GM21723 (cell line): ENCODE measurements at regions not wholly inside any gene's neighbourhood (a gene's known extent, or its start where the extent isn't known, plus 50 kb on each side); places are given as distances from the start of the nearest gene placed in this dataset.
"Not testable (repeated sequence)": the region's sequence is repeated elsewhere in the genome, so short reads cannot be mapped to it uniquely, and the experiment has no call there.

ENCODE experiments used
- ATAC-seq: cut with Tn5 transposase; IDR thresholded peaks from one replicate; pipeline ENCODE4 v1.9.1; 2021; ENCODE audit warnings: mild to moderate bottlenecking, moderate library complexity; ENCODE audit not compliant: unreplicated experiment

GRCh38 chr3:168977716-168978374 lies 685.7 kb downstream of the MECOM start:
- no peak for ATAC-seq

GRCh38 chr3:168976969-168977368 lies 686.5 kb downstream of the MECOM start:
- no peak for ATAC-seq

GRCh38 chr3:168975576-168975975 lies 687.9 kb downstream of the MECOM start:
- no peak for ATAC-seq

GRCh38 chr3:168974617-168975403 lies 688.7 kb downstream of the MECOM start:
- ATAC-seq = no peak

- ATAC-seq = no peak
Observed at GRCh38 chr3:168973897-168974296, 689.6 kb downstream of the MECOM start.

GRCh38 chr3:168973206-168973605 lies 690.3 kb downstream of the MECOM start:
- no peak for ATAC-seq

GRCh38 chr3:168968609-168969008 lies 694.9 kb downstream of the MECOM start:
- ATAC-seq = no peak

GRCh38 chr3:168964736-168965135 lies 698.8 kb downstream of the MECOM start:
- ATAC-seq = no peak

GRCh38 chr3:168961271-168961670 lies 702.2 kb downstream of the MECOM start:
- ATAC-seq = no peak

- ATAC-seq = no peak
Observed at GRCh38 chr3:168959731-168960130, 703.8 kb downstream of the MECOM start.

- ATAC-seq = no peak
Observed at GRCh38 chr3:168958466-168958865, 705.0 kb downstream of the MECOM start.

GRCh38 chr3:168956076-168956475 lies 707.4 kb downstream of the MECOM start:
- no peak for ATAC-seq

GRCh38 chr3:168952551-168952950 lies 711.0 kb downstream of the MECOM start:
- no peak for ATAC-seq

GRCh38 chr3:168951884-168952283 lies 711.6 kb downstream of the MECOM start:
- ATAC-seq = no peak

GRCh38 chr3:168951368-168951767 lies 712.1 kb downstream of the MECOM start:
- ATAC-seq = no peak

- no peak for ATAC-seq
Observed at GRCh38 chr3:168950622-168951021, 712.9 kb downstream of the MECOM start.

GRCh38 chr3:168939651-168940238 lies 723.8 kb downstream of the MECOM start:
- no peak for ATAC-seq

- ATAC-seq = no peak
Observed at GRCh38 chr3:168933614-168934013, 729.9 kb downstream of the MECOM start.

- not testable (repeated sequence) for ATAC-seq
Observed at GRCh38 chr3:168929997-168930396, 733.5 kb downstream of the MECOM start.

- ATAC-seq = no peak
Observed at GRCh38 chr3:168926426-168926825, 737.1 kb downstream of the MECOM start.

GRCh38 chr3:168925568-168925967 lies 737.9 kb downstream of the MECOM start:
- no peak for ATAC-seq

- no peak for ATAC-seq
Observed at GRCh38 chr3:168914662-168915061, 748.9 kb downstream of the MECOM start.
